HCT116 (cell line): ENCODE measurements at regions not wholly inside any gene's neighbourhood (a gene's known extent, or its start where the extent isn't known, plus 50 kb on each side); places are given as distances from the start of the nearest gene placed in this dataset.
"Not testable (repeated sequence)": the region's sequence is repeated elsewhere in the genome, so short reads cannot be mapped to it uniquely, and the experiment has no call there.

Experiments used
- ATAC-seq: fragments of 200-7000 bp; cut with Tn5 transposase; 2 replicates; pipeline ENCODE4 v1.9.1; 2020; ENCODE audit warnings: mild to moderate bottlenecking, moderate library complexity
- BruUV-seq: library from RNA; stranded (reverse); fragments of 400-500 nt; replicated peaks from 2 replicates; lab custom pipeline; 2021; lab: Mats Ljungman, UMichigan
- CTCF ChIA-PET: fragments of 300-600 bp; sonication (Branson Sonifier 250); formaldehyde crosslinking; loops from one replicate; lab custom pipeline; 2021; ENCODE audit warnings: antibody characterized with exemption; lab: Charles Lee
- POLR2A ChIA-PET: fragments of 300-600, 350-600 bp; sonication (Branson Sonifier 250); formaldehyde crosslinking; loops from one replicate; lab custom pipeline; 2021; ENCODE audit warnings: antibody characterized with exemption; lab: Charles Lee
- RAD21 ChIA-PET, 2 experiments: fragments of 300-600 bp; sonication (Branson Sonifier 250); formaldehyde crosslinking; loops; one replicate each; lab custom pipeline; 2023; ENCODE audit warnings: low total read pairs in 2 of 2; ENCODE audit not compliant: uncharacterized antibody in 2 of 2, unreplicated experiment in 2 of 2, low non-redundant PET in 1 of 2; lab: Charles Lee
- DNase-seq: peaks from one replicate; pipeline ENCODE4 v3.0.0-alpha.2; 2010; ENCODE audit warnings: low read depth, low spot score
- H2AFZ ChIP-seq: fragments of 200-600 bp; shearing (Covaris generic), sonication (generic); 2 replicates; pipeline ENCODE4 v1.6.1; 2017; ENCODE audit warnings: low read depth, mixed run types, mixed read lengths, antibody characterized with exemption, low read length; ENCODE audit not compliant: poor library complexity, severe bottlenecking
- H3K27ac ChIP-seq: 2 replicates; pipeline ENCODE4 v1.5.1; 2012; ENCODE audit warnings: low read depth, low read length
- H3K27me3 ChIP-seq: fragments of 200-600 bp; sonication (generic); 2 replicates; pipeline ENCODE4 v1.6.1; 2016; ENCODE audit warnings: mixed run types, low read length, mixed read lengths; ENCODE audit not compliant: insufficient read depth
- H3K36me3 ChIP-seq, 2 experiments: fragments of 200-500 bp in 1 of 2; fragments of 200-600 bp in 1 of 2; sonication (Bioruptor generic) in 1 of 2; sonication (generic) in 1 of 2; 2 replicates each; pipeline versions ENCODE4 v1.5.1 to v1.6.1; 2014 to 2016; ENCODE audit warnings: low read length in 2 of 2, inconsistent platforms in 1 of 2, mixed read lengths in 1 of 2, mixed run types in 1 of 2; ENCODE audit not compliant: insufficient read depth in 2 of 2, control insufficient read depth in 1 of 2
- H3K4me1 ChIP-seq, 2 experiments: fragments of 200-600 bp in 1 of 2; sonication (generic) in 1 of 2; 2 replicates each; pipeline versions ENCODE4 v1.5.1 to v1.6.1; 2012 to 2017; ENCODE audit warnings: low read length in 2 of 2, inconsistent platforms in 1 of 2, mild to moderate bottlenecking in 1 of 2, mixed read lengths in 1 of 2, mixed run types in 1 of 2, moderate library complexity in 1 of 2; ENCODE audit not compliant: insufficient read depth in 2 of 2, control insufficient read depth in 1 of 2
- H3K4me2 ChIP-seq: fragments of 200-600 bp; sonication (generic); 2 replicates; pipeline ENCODE4 v1.6.1; 2017; ENCODE audit warnings: mixed run types, low read length, mixed read lengths
- H3K4me3 ChIP-seq, 2 experiments: fragments of 200-600 bp in 1 of 2; sonication (generic) in 1 of 2; replicated peaks in 1 of 2; 2 replicates each; pipeline ENCODE4 v1.5.1; 2011 to 2016; ENCODE audit warnings: low read length in 2 of 2, control low read depth in 1 of 2, low read depth in 1 of 2, mild to moderate bottlenecking in 1 of 2, mixed read lengths in 1 of 2, mixed run types in 1 of 2
- H3K79me2 ChIP-seq: fragments of 200-600 bp; sonication (generic); 2 replicates; pipeline ENCODE4 v1.6.1; 2017; ENCODE audit warnings: mild to moderate bottlenecking, mixed run types, low read length, moderate library complexity, mixed read lengths; ENCODE audit not compliant: insufficient read depth
- H3K9ac ChIP-seq: fragments of 200-600 bp; sonication (generic); 2 replicates; pipeline ENCODE4 v1.6.1; 2016; ENCODE audit warnings: low read length, mixed read lengths
- H3K9me2 ChIP-seq: fragments of 200-600 bp; sonication (generic), shearing (Covaris generic); 2 replicates; pipeline ENCODE4 v1.6.1; 2017; ENCODE audit warnings: mixed run types, mild to moderate bottlenecking, moderate library complexity; ENCODE audit not compliant: insufficient read depth
- H3K9me3 ChIP-seq, 2 experiments: fragments of 200-500 bp in 1 of 2; fragments of 200-600 bp in 1 of 2; sonication (Bioruptor generic) in 1 of 2; sonication (generic) in 1 of 2; 2 replicates each; pipeline ENCODE4 v1.6.1; 2014 to 2017; ENCODE audit warnings: low read length in 2 of 2, mixed read lengths in 2 of 2, inconsistent platforms in 1 of 2, low read depth in 1 of 2, mild to moderate bottlenecking in 1 of 2, mixed run types in 1 of 2, moderate library complexity in 1 of 2; ENCODE audit not compliant: control insufficient read depth in 1 of 2, insufficient read depth in 1 of 2
- H4K20me1 ChIP-seq: fragments of 200-600 bp; sonication (generic), shearing (Covaris generic); 2 replicates; pipeline ENCODE4 v1.6.1; 2017; ENCODE audit warnings: mixed run types, mild to moderate bottlenecking, moderate library complexity; ENCODE audit not compliant: insufficient read depth
- POLR2A ChIP-seq: IDR thresholded peaks from 2 replicates; pipeline ENCODE4 v1.7.0; 2011; ENCODE audit warnings: borderline replicate concordance; ENCODE audit not compliant: insufficient read depth, insufficient read length; ENCODE audit errors: extremely low read depth
- ZBTB33 ChIP-seq: IDR thresholded peaks from 2 replicates; pipeline ENCODE4 v1.6.1; 2011; ENCODE audit warnings: mild to moderate bottlenecking, low read length, moderate library complexity; ENCODE audit not compliant: insufficient replicate concordance; ENCODE audit errors: extremely low read depth
- intact Hi-C: fragments of 100-400 bp; cut with micrococcal nuclease; formaldehyde crosslinking; loops from 2 replicates; pipeline ENCODE4 v1.10.0; 2022

DNA sequence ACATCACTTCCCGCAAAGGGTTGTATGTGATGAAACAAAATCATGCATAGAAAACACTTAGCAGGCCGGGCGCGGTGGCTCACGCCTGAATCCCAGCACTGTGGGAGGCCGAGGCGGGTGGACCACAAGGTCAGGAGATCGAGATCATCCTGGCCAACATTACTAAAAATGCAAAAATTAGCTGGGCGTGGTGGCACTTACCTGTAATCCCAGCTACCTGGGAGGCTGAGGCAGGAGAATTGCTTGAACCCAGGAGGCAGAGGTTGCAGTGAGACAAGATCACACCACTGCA is 265.9 kb downstream of the FAM43A start:
- DNase-seq, H3K9me3 ChIP-seq, H3K27me3 ChIP-seq, H3K4me3 ChIP-seq, POLR2A ChIA-PET, H3K9me2 ChIP-seq, RAD21 ChIA-PET, H3K36me3 ChIP-seq, H4K20me1 ChIP-seq, BruUV-seq, H3K79me2 ChIP-seq, intact Hi-C loops, H2AFZ ChIP-seq, H3K27ac ChIP-seq, CTCF ChIA-PET, H3K4me1 ChIP-seq, ATAC-seq, H3K9ac ChIP-seq, H3K4me2 ChIP-seq: not testable (repeated sequence)

DNA sequence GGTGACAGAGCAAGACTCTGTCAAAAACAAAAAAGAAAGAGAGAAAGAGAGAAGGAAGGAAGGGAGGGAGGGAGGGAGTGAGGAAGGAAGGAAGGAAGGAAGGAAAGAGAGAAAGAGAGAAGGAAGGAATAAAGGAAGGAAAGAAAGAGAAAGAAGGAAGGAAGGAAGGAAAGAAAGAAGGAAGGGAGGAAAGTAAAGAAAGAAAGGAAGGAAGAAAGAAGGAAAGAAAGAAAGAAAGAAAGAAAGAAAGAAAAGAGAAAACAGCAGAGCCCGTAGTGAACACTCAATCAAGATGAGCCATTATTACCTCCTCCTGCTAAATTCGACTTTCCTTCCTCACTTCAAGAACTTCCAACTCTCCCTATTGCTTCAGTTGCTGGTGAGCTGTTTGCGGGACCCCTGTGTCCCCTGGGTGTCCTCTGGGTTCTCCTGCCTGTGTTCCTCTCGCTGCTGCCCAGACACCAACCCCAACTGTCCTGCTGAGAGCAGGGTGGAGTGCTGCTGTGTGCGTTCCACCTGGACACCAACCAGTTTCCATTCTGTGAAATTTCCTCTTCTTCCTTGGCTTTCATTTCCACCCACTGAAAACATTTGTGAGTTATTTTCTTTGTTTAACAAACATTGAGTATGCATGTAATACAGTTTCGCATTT is 266.4 kb downstream of the FAM43A start:
- no peaks in the 10 kb centered on the region for H3K9me2 ChIP-seq
- no peak overlapping the region for H3K27ac ChIP-seq
- no peak overlapping the region for H3K4me2 ChIP-seq
- BruUV-seq, result no TSS peak
- no peaks in the 10 kb centered on the region for H3K36me3 ChIP-seq
- no peaks in the 10 kb centered on the region for H3K79me2 ChIP-seq
- intact Hi-C loops, result no loop called here
- no peaks in the 10 kb centered on the region; the same call in 1 of the 2 replicates for H3K27me3 ChIP-seq
- H4K20me1 ChIP-seq, result no peaks in the 10 kb centered on the region
- ChIA-PET POLR2A (no interaction called here), RAD21 (no interaction called here), CTCF (interaction anchor here (2.9 kb wide), 1 partner anchor 269 kb away, joined by 9 read pairs; no protein-coding TSS in a partner anchor)
- H2AFZ ChIP-seq, result no peak overlapping the region
- no peaks in the 10 kb centered on the region for H3K4me1 ChIP-seq
- no peak for ATAC-seq
- TF ChIP-seq ZBTB33 (no peak), POLR2A (no peak)
- DNase-seq, result no peak
- no peak overlapping the region for H3K4me3 ChIP-seq
- no peaks in the 10 kb centered on the region for H3K9me3 ChIP-seq
- H3K9ac ChIP-seq, result no peak overlapping the region
